RWPE2 (cell line): ENCODE measurements at regions not wholly inside any gene's neighbourhood (a gene's known extent, or its start where the extent isn't known, plus 50 kb on each side); places are given as distances from the start of the nearest gene placed in this dataset.

Source experiments
- ATAC-seq: fragments of 200-7000 bp; cut with Tn5 transposase; 3 replicates; pipeline ENCODE4 v1.9.1; 2021; ENCODE audit warnings: low read depth
- DNase-seq: peaks from one replicate; pipeline ENCODE4 v3.0.0-alpha.2; 2020; ENCODE audit warnings: low spot score
- H3K27ac ChIP-seq: fragments of 450-650 bp; 2 replicates; pipeline ENCODE4 v1.5.1; 2017; ENCODE audit warnings: mild to moderate bottlenecking; ENCODE audit not compliant: poor library complexity, severe bottlenecking
- H3K27me3 ChIP-seq: fragments of 250-450 bp; sonication (Bioruptor Pico); 2 replicates; pipeline ENCODE4 v1.5.1; 2021; ENCODE audit warnings: mild to moderate bottlenecking, moderate library complexity; ENCODE audit not compliant: insufficient read depth, poor library complexity, severe bottlenecking
- H3K36me3 ChIP-seq: fragments of 250-450 bp; sonication (Bioruptor Pico); 2 replicates; pipeline ENCODE4 v1.5.1; 2020; ENCODE audit warnings: low read depth, mild to moderate bottlenecking, moderate library complexity
- H3K4me1 ChIP-seq: fragments of 250-450 bp; sonication (Bioruptor Pico); 2 replicates; pipeline ENCODE4 v1.5.1; 2021; ENCODE audit warnings: mild to moderate bottlenecking, moderate library complexity; ENCODE audit not compliant: insufficient read depth, poor library complexity, severe bottlenecking
- H3K4me3 ChIP-seq: fragments of 250-450 bp; sonication (Bioruptor Pico); 2 replicates; pipeline ENCODE4 v1.5.1; 2021; ENCODE audit warnings: mild to moderate bottlenecking, moderate library complexity; ENCODE audit not compliant: severe bottlenecking
- H3K9me3 ChIP-seq: fragments of 250-450 bp; sonication (Bioruptor Pico); 2 replicates; pipeline ENCODE4 v1.5.1; 2021; ENCODE audit warnings: mild to moderate bottlenecking, moderate library complexity; ENCODE audit not compliant: severe bottlenecking
- TF ChIP-seq, protein P1 (sequence below): fragments of 450-650 bp; IDR thresholded peaks from one replicate; pipeline ENCODE4 v1.5.1; 2017; ENCODE audit warnings: mild to moderate bottlenecking, moderate library complexity; ENCODE audit not compliant: poor library complexity, severe bottlenecking

DNA sequence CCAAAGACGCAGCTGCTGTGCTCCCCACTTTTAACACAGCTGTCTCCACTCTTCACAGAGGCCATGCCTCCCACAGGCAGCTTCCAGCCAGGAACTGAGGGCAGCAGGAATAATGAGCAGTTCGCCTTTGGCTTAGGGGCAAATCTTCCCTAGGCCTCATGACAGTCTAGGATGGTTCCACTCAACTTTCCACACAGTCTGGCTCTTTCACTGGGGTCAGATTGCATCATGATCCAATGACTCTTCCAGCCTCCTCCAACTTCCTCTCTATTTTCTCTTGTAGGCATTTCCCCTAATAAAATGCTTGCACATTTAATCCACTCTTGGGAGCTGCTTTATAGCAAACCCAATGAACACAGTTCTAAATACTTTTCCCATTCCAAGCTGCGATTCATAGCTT, 271.6 kb upstream of the ATP2B1 start:
- Histone ChIP-seq H3K4me1 (no peaks in the 10 kb centered on the region), H3K36me3 (no peaks in the 10 kb centered on the region), H3K27ac (peak overlapping the region; percentile 21), H3K27me3 (no peaks in the 10 kb centered on the region), H3K9me3 (no peaks in the 10 kb centered on the region), H3K4me3 (no peak overlapping the region)
- ATAC-seq: peak; percentile 41
- TF ChIP-seq, protein P1, sequence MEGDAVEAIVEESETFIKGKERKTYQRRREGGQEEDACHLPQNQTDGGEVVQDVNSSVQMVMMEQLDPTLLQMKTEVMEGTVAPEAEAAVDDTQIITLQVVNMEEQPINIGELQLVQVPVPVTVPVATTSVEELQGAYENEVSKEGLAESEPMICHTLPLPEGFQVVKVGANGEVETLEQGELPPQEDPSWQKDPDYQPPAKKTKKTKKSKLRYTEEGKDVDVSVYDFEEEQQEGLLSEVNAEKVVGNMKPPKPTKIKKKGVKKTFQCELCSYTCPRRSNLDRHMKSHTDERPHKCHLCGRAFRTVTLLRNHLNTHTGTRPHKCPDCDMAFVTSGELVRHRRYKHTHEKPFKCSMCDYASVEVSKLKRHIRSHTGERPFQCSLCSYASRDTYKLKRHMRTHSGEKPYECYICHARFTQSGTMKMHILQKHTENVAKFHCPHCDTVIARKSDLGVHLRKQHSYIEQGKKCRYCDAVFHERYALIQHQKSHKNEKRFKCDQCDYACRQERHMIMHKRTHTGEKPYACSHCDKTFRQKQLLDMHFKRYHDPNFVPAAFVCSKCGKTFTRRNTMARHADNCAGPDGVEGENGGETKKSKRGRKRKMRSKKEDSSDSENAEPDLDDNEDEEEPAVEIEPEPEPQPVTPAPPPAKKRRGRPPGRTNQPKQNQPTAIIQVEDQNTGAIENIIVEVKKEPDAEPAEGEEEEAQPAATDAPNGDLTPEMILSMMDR: no peak
- DNase-seq: no peak

DNA sequence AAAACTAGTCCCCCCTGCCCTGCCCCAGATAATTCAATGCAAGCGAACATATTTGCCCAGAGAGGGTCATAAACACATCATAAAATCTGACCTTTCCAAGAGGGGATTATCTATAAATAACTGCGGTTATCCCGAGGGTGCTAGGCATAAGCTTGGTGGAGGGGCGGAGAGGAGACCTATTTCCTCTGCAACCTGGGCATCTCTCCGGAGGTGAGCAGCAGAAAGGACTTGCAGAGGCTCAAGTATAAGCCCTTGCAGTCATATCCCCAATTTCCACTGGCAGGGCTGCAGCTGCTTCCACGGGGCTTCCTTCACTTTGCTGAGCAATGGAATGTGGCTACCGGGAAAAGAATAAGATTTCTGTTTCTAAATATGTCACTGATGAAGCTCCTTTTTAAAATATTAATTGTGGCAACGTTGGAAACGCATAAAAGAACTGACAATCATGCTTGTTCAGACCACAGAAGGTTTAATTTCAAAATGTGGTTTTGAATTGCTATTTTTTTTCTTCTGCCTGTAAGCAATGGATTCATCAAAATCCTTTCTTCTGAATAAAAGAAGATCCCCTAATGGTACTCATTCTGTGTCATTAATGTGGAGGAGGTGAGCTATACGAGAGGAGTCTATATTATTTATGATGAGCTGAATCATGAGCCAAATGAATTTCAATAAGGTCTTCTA, 268.9 kb upstream of the ATP2B1 start:
- DNase-seq: no peak
- no peak overlapping the region for H3K27ac ChIP-seq

GRCh38 chr12:89976866-89977265, 268.2 kb upstream of the ATP2B1 start:
- no peak for DNase-seq
- H3K36me3 ChIP-seq: no peaks in the 10 kb centered on the region

More for the DNA sequence above, 268.9 kb upstream of the ATP2B1 start:
- no peaks in the 10 kb centered on the region for H3K27me3 ChIP-seq
- no peaks in the 10 kb centered on the region for H3K4me1 ChIP-seq
- ATAC-seq: no peak; the same call in 2 of the 3 replicates
- TF ChIP-seq, protein P1: no peak
- H3K36me3 ChIP-seq: no peaks in the 10 kb centered on the region
- H3K9me3 ChIP-seq: no peaks in the 10 kb centered on the region
- H3K4me3 ChIP-seq: no peak overlapping the region

GRCh38 chr12:89975574-89975973, 266.9 kb upstream of the ATP2B1 start:
- ATAC-seq (no peak), DNase-seq (no peak)
- Histone ChIP-seq H3K36me3 (no peaks in the 10 kb centered on the region), H3K9me3 (no peaks in the 10 kb centered on the region), H3K27ac (no peak overlapping the region), H3K27me3 (no peaks in the 10 kb centered on the region), H3K4me3 (no peak overlapping the region), H3K4me1 (no peaks in the 10 kb centered on the region)
- TF ChIP-seq, protein P1: no peak

More at GRCh38 chr12:89976866-89977265, 268.2 kb upstream of the ATP2B1 start:
- Histone ChIP-seq H3K27me3 (no peaks in the 10 kb centered on the region), H3K4me3 (no peak overlapping the region), H3K9me3 (no peaks in the 10 kb centered on the region), H3K27ac (no peak overlapping the region), H3K4me1 (no peaks in the 10 kb centered on the region)
- TF ChIP-seq, protein P1: no peak
- ATAC-seq: no peak

GRCh38 chr12:89971880-89972279, 263.2 kb upstream of the ATP2B1 start:
- peaks cover 15% of the 10 kb centered on the region for H3K4me1 ChIP-seq
- ATAC-seq (no peak; the same call in 2 of the 3 replicates), DNase-seq (no peak)
- H3K9me3 ChIP-seq: no peaks in the 10 kb centered on the region
- no peaks in the 10 kb centered on the region for H3K36me3 ChIP-seq
- H3K27me3 ChIP-seq: no peaks in the 10 kb centered on the region
- H3K4me3 ChIP-seq: no peak overlapping the region
- no peak overlapping the region for H3K27ac ChIP-seq
- TF ChIP-seq, protein P1: no peak
